LNCAP (cell line): ENCODE measurements at regions not wholly inside any gene's neighbourhood (a gene's known extent, or its start where the extent isn't known, plus 50 kb on each side); places are given as distances from the start of the nearest gene placed in this dataset.

Experiments used
- TF ChIP-seq, protein P1 (sequence below): fragments of 450-650 bp; IDR thresholded peaks from 2 replicates; pipeline ENCODE4 v1.5.1; 2017; ENCODE audit warnings: mild to moderate bottlenecking

DNA sequence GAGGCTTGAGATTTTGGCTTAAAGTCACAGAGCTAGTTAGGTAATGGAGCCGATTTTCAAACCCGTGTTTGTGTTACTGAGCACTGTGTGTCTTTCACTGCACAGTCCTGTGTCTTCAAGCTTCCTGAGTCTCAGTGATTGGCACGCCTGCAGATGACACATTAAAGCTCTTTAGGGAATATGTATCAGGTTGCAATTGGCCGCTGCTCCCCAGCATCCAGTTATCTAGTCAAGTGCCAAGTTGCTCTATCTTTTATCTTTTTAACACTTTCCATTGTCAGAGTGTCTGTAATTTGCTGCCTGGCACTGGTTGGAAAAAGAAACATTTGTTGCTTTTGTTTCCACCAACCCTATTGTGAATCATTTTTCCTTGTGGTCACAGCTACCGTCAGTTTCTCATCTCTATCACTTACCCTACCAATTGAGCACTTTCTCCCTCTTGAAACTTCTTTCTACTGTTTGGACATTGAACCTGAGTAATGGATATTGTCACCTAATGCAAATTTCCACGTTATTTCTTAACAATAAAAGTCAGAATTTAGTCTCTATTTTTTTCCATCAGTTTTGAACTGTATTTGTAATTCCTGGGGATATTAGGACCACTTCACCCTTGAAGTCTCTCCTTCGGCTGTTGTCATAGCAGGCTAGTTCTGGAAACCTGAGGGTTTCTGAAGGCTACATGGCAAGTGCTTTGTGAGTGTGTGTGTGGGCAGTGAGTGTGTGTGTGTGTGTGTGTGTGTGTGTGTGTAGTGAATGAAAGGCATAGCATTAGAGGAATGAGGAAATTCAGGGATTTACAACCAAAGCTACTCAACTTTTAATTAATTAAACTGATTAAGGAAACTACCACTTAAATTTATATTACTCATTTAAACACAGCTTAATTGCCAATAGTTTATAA lies 274.3 kb downstream of the ISL1 start:
- TF ChIP-seq, protein P1, sequence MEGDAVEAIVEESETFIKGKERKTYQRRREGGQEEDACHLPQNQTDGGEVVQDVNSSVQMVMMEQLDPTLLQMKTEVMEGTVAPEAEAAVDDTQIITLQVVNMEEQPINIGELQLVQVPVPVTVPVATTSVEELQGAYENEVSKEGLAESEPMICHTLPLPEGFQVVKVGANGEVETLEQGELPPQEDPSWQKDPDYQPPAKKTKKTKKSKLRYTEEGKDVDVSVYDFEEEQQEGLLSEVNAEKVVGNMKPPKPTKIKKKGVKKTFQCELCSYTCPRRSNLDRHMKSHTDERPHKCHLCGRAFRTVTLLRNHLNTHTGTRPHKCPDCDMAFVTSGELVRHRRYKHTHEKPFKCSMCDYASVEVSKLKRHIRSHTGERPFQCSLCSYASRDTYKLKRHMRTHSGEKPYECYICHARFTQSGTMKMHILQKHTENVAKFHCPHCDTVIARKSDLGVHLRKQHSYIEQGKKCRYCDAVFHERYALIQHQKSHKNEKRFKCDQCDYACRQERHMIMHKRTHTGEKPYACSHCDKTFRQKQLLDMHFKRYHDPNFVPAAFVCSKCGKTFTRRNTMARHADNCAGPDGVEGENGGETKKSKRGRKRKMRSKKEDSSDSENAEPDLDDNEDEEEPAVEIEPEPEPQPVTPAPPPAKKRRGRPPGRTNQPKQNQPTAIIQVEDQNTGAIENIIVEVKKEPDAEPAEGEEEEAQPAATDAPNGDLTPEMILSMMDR, result no peak

DNA sequence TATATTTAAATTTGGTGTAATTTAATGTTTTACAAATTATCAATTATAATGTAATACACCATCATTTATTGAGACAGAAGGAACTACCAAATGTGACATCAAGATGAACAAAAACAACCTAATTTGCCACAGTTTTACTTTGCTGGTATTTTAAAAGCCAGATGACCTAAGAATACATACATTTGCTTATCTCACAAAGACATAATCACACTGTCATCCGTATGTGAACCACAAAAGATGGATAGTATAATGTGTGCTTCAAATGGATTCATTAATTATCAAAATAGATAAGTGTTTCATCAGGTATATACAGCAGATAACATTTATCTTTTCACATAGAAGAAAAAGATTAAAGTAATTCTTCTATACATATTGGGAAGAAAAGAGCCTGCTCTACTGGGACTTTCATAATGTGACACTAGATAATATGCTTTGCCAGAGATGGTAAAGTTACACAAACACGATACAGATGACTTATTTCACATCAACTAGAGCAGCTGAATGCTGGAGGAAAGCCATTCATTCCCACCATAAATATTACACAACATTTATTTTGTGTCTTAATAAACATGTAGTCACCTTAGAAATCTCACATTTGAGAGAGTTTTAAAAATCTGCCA lies 278.5 kb downstream of the ISL1 start:
- TF ChIP-seq, protein P1, result no peak

DNA sequence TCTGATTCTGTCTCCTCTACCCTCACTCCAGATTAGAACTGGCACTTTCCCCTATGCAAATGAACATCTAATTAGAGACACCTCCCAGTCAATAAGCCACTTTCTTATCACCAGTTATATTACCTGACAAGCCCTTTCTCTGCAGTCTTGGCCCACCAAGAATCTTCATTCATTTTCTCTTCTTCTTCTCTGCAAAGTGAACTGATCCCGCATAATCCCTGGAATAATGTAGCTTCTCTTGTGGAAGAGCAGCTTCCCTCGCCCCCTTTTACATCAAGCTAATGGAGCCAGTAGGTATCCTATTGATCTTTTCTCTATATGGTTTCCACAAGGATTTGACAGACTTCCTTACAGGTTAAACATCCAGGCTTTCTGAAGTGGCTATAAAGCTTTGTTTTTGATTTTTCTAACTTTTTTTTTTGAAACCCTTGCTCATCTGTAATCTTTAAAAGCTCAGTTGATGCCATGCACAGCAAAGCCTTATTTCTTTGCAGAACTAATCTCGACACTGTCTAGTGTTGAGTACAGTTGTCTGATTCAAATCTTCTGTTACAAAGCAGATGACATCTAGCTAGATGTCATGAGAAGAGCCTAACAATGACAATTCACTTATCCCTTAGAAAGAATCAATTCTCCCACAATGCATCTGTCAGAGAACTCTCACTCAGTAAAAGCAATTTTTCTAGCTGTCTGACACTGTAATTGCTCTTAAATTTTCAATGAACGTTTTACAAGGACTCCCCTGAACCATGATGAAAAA lies 281.4 kb downstream of the ISL1 start:
- TF ChIP-seq, protein P1, result no peak

DNA sequence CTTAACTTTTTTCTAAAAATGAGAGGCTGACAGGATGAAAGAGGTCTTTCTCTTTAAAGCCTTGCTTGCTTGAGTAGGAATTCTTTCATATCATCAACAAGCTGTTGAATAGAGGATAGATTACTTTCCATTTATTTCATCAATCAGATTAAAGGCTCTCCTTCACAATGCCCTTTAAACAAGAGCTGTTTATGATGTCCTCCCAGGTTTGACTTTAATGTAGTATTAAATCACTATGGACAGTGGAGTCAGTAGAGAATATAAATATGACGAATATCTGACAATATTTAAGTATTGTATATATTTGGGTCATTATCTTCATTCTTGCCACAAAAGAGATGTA lies 282.0 kb downstream of the ISL1 start:
- TF ChIP-seq, protein P1, result no peak

DNA sequence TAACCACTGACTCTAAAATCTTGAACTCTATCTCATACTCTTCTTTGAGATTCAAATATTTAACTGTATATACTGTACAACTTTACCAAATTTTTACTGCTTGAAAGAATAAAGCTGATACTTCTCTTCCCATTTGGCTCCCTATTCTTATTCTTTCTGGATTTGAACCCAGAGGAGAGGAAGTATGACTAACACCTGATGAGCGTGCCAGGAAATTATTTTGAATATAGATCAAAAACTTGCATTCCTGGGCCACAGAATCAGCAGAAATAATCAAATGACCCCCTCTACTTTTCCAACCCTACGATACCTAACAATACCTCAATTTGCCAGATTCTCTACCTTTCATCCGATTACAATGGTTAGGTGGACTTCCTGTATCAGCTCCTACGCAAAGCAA lies 285.8 kb downstream of the ISL1 start:
- TF ChIP-seq, protein P1, result no peak

DNA sequence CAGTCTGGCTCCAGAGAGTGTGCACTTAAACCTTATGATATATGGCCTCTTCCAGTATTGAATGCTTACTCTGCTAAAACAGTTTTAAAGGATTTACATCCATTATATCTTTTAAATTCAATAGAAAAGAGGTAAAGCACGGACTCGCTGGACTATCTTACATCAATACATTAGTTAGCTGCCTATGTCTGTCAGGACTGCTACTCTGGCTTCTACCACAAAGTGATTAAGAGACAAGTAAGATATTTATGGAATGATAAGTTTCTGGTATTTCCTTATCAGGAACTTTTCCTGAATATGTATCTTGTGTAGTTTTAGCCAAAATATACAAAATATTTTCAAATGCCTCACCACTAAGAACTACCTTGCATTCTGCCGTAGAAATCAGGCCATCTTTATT lies 295.1 kb downstream of the ISL1 start:
- TF ChIP-seq, protein P1, result no peak

DNA sequence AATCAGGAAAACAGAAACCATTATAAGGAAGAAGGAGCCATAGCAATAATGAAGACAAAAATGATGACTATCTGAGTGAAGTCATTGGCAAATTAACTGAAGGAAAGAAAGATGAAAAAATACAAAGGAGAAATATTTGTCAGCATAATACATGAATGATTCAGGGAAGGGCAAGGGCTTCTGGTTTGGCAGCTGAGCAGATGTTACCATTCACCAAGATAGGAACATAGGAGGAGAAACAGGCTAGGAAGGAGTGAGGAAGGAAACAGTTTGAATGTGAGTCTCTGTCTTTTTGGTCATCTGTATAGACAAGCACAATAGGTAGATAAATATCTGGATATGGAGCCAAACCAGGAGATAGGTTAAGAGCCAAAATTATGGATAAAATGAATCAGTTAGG lies 296.0 kb downstream of the ISL1 start:
- TF ChIP-seq, protein P1, result no peak
